NCI-H748 (cell line): ENCODE measurements at regions not wholly inside any gene's neighbourhood (a gene's known extent, or its start where the extent isn't known, plus 50 kb on each side); places are given as distances from the start of the nearest gene placed in this dataset.
A peak's percentile ranks its signal among the peaks of the same experiment; 100 is the strongest.
"Not testable (repeated sequence)": the region's sequence is repeated elsewhere in the genome, so short reads cannot be mapped to it uniquely, and the experiment has no call there.

Source experiments
- DNase-seq: peaks from one replicate; lab custom pipeline; 2025; ENCODE audit not compliant: unreplicated experiment; lab: John Stamatoyannopoulos, UW

- DNase-seq = no peak
These were observed 76.5 kb downstream of the ARL5B start for GRCh38 chr10:18735711-18736110.

GRCh38 chr10:18737236-18737635 is 78.0 kb downstream of the ARL5B start:
- DNase-seq = no peak

- no peak for DNase-seq
These were observed 78.6 kb downstream of the ARL5B start for GRCh38 chr10:18737841-18738240.

GRCh38 chr10:18738835-18739234 is 79.6 kb downstream of the ARL5B start:
- no peak for DNase-seq

GRCh38 chr10:18743926-18744325 is 84.7 kb downstream of the ARL5B start:
- no peak for DNase-seq

GRCh38 chr10:18753312-18753895 is 94.2 kb downstream of the ARL5B start:
- DNase-seq = peak; percentile 84

GRCh38 chr10:18759575-18759974 is 100.3 kb downstream of the ARL5B start:
- DNase-seq = no peak

GRCh38 chr10:18760836-18761235 is 101.6 kb downstream of the ARL5B start:
- DNase-seq = no peak

- no peak for DNase-seq
These were observed 108.8 kb downstream of the ARL5B start for GRCh38 chr10:18767981-18768380.

- no peak for DNase-seq
These were observed 113.9 kb downstream of the ARL5B start for GRCh38 chr10:18773180-18773579.

- no peak for DNase-seq
These were observed 118.0 kb downstream of the ARL5B start for GRCh38 chr10:18777258-18777657.

GRCh38 chr10:18786478-18786877 is 127.2 kb downstream of the ARL5B start:
- no peak for DNase-seq

GRCh38 chr10:18793951-18794350 is 134.7 kb downstream of the ARL5B start:
- DNase-seq = peak; percentile 25

GRCh38 chr10:18795549-18795948 is 136.3 kb downstream of the ARL5B start:
- no peak for DNase-seq

- no peak for DNase-seq
These were observed 138.1 kb downstream of the ARL5B start for GRCh38 chr10:18797286-18797685.

- no peak for DNase-seq
These were observed 162.9 kb downstream of the ARL5B start for GRCh38 chr10:18822156-18822555.

GRCh38 chr10:18829259-18829658 is 170.0 kb downstream of the ARL5B start:
- DNase-seq = peak; percentile 13

- DNase-seq = no peak
These were observed 171.0 kb downstream of the ARL5B start for GRCh38 chr10:18830277-18830676.

- not testable (repeated sequence) for DNase-seq
These were observed 192.0 kb upstream of the MALRD1 start for GRCh38 chr10:18856623-18857022.

- no peak for DNase-seq
These were observed 188.9 kb upstream of the MALRD1 start for GRCh38 chr10:18859659-18860058.

- no peak for DNase-seq
These were observed 188.4 kb upstream of the MALRD1 start for GRCh38 chr10:18860186-18860585.

GRCh38 chr10:18860631-18861240 is 187.9 kb upstream of the MALRD1 start:
- DNase-seq = no peak

- no peak for DNase-seq
These were observed 187.2 kb upstream of the MALRD1 start for GRCh38 chr10:18861382-18861781.
